ENCODE measurements at regions not wholly inside any gene's neighbourhood (a gene's known extent, or its start where the extent isn't known, plus 50 kb on each side); places are given as distances from the start of the nearest gene placed in this dataset.

DNA sequence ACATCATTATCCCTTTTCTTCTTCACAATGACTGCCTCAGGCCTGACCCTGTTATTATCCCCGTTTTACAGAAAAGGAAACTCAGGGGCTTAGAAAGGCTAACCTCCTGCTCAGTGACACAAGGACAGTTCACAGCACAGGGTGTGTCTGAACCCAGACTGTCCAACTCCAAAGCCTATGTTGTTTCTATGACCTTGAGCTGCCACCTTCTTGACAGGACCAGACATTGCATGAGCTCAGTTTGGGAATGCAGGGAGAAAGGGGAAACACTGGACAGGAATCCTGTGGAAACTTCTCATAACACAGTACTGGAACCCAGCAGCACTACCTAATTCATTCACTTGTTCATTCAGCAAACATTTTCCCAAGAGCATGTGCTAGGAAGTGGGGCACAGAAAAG is 472.8 kb downstream of the CDK5RAP2 start:
- no peak for DNase-seq

DNA sequence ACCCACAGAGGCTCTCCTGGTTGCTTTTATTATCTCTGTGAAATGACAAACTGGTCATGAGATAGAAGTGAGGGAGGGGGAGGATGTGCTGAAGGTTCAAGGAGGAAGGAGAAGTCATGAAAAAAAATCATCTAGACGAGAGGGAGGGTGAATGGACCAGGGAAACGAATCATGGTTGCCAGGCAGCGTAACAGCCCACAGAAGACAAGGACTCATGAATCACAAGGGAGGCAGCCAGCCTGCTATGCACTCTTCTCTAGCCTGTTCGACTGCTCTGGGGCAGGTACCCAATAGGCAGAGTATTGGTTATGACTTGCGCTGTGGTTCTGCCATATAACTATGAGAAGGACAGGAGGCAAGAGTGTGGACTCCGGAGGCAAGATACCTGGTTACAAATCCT is 475.2 kb downstream of the CDK5RAP2 start:
- no peak for DNase-seq

DNA sequence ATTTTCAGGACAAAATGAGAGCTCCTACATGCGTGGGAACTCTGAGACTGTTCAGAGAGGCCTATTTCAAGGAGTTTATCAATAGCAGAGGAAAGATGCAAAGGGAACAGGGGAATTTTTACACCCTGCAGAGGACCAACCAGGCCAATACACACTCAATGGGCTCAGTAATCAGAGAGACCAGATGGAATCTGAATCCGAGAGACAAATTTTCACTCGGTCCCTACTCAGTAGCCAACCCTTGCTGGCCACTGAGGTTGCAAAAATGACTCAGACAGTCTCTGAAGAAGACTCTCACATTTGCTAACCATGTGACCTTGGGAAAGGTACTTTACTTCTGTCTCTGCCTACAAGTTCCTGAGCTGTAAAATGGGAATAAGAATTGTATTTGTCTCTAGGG is 479.4 kb downstream of the CDK5RAP2 start:
- no peak for DNase-seq

DNA sequence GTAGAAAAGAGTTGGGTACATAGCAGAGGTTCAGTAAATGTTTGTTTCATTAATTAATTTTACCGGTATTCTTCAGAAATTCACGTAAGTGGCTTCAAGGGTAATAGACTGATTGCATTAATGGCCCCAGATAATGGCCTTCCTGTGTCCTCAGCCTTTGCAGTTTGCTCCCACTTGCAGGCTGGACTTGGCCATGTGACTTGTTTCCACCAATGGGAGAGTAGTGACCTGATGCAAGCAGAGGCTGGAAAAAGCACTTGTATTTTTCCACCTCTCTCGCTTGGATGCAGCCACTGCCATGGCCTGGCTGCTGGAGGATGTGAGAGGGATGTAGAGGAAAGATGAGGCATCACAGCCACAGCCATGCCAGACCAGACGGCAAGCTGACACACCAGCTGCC is 480.9 kb downstream of the CDK5RAP2 start:
- DNase-seq: no peak

DNA sequence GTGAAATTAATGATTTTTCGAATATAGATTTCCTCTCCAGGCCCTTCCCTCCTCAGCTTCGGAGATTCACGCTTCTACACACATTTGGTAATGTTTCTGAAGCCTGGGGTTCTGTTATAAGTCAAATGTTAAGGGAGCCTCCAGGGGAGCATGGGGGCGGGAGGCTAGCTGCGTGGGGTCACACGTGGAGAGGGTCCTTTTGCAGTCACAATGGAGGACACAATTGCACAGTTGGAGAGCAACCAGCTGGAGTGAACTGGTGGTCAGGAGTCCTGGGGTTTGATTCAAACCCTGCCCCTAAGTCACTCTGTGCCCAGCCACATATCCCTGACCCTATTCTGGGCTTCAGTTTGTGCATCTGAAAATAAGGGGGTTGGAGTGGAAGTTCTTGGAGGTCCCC is 481.4 kb downstream of the CDK5RAP2 start:
- DNase-seq: no peak

DNA sequence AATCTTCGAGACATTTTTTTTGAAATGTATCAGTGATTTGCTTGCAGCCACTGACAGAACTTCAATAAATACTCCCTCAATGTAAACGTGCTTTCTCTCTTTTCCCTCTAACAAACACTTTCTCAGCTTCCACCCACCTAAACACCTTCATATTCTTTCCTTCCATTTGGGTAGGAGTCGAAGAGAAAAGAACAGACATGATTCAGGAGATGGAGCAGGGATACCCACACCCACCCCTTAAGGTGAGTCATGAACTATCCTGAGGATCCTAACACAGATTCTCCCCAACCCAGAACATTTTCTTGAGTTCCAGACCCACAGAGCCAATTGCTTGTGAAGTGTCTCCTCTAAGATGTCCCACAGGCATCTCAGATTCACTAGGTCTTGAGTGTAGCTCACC is 488.8 kb downstream of the CDK5RAP2 start:
- DNase-seq: no peak

DNA sequence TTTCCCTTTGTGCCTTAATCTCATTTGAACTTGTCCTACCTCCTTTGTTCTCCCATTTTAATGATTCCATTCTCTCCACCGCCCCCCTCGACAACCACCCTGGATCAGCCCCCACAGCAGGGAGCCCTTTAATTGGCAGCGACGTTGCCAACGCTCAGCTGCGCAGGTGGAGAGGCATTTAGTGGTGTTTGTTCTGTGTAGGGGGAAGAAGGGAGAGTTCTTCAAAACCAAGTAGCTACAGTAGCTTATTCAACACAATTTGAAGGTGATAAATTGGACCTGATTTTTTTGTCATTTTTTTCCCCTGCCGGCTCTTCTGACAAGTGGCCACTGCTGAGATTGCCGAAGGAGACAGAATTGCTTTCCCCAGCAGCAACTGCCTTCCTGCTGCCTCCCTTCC is 499.1 kb downstream of the CDK5RAP2 start:
- no peak for DNase-seq

DNA sequence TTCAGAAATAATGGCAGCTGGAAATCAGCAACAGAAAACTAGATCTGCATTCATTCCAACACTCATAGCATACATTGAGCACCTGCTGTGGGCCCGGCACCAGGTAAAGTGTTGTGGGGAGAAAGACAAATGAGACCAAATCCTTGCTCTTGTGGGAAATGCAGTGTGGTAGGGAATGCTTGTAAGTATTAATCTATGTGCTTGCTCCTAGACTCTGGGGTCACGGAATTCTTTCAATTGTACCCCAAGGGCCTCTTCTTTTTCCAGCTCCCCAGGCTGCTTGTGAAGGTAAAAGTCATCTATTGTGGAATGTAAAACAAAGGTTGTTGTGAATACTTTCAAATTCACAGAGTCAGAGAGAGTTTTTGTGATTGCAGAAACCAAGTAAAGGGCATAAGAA is 501.9 kb downstream of the CDK5RAP2 start:
- no peak for DNase-seq

DNA sequence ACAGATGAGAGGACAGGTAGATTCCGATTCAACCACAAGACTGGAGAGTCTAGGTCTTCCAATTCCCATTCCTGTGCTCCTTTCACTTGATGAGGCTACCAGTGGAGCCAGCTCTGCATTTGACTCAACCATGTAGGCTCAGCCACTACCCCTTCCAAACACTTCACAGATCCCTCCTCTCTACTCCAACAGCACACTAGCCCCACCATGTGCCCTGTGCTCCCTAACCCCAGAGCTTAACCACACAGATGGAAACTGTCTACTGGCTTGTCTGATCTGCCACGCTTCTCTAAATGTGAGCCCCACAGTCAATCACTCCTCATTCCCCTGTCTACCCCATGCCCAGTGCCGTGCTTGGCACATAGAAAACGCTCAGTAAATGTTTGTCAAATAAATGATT is 508.2 kb downstream of the CDK5RAP2 start:
- DNase-seq: no peak

DNA sequence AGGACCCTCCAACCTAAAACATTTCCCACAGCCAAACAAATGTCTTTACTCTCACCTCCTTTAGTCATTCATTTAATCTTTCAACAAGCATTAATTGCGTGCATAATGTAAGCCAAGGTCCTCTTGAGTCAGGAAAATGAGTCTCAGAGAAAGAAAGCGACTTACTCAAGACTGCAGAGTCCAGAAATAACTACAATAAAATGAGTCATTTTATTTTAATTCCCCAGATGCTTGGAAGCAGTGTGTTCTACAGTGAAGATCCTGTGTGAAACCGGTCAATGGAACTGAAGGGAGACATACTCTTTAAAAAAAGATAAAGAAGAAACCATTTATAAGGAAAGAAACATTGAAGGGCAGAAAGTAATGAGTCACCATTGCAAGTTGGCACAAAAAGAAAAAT is 513.7 kb downstream of the CDK5RAP2 start:
- DNase-seq: no peak

DNA sequence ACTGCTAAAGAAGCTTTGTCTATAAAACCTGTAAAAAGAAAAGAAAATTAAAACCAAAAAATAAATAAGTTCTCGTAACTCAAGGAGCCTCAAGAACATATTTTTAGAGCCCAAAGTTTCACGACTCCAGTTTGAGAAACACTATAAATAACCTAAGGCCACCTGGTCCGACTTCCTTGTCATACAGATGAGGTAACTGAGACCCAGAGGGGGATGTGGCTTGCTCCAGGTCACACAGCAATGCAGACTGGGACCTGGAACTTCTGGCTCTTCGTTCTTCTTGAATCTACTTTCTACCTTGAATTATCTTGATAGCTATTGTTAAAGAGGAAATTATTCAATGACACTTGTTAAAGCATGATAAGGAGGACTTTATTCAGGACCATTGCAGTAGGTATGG is 514.8 kb downstream of the CDK5RAP2 start:
- no peak for DNase-seq

DNA sequence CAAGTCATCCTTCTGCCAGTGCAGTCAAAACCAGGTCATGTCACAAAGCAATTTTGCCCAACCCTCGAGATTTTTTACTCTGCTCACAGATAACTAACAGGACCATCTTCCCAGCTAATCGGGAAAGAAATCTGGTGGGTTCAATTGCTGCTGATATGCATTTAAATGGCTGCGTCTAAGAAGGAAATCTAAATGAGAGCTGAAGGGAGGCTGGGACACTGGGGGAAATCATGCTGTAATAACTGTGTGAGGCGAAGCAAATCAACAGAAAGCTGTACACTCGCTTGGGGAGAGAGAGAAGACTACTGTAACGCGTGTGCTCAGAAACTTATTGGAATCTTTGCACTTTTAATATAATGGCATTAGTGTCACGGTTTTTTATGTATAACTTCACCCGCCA is 535.0 kb downstream of the CDK5RAP2 start:
- DNase-seq: no peak

DNA sequence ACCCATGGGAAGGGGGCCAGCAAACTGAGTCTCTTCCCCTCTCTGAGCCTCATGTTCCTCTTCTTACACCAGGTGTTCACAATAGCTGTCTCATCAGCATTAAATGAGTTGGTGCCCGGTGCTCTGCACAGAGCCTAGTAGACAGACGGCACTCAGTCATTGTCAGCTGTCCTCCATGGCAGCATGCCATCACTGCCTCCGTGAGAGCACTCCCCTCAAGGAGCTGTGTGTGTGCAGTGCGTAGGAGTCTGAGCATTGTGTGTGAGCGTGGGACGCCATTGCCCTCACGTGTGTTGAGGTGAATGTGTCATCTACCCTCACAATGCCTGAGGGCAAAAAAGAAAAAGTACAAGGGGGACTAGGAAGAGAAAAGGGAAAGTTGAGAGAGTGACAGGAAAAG is 536.5 kb downstream of the CDK5RAP2 start:
- no peak for DNase-seq

DNA sequence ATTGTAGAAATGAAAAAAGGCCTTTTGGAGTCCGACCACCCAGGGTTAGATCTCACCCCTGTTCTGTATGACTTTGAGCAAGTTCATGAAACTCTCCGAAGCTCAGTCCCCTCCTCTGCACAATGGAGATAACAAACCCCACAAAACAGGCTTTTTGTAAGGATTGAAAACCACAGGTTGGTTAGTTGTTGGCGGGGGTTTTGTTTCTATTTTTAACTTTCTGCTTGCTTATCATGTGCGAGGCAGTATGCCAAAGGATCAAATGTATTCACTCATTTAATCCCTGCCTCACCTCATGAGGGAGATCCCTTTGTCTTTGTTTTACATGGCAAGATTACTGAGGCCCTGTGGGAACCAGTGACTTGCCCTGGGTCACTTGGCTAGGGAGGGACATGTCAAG is 539.1 kb downstream of the CDK5RAP2 start:
- no peak for DNase-seq

DNA sequence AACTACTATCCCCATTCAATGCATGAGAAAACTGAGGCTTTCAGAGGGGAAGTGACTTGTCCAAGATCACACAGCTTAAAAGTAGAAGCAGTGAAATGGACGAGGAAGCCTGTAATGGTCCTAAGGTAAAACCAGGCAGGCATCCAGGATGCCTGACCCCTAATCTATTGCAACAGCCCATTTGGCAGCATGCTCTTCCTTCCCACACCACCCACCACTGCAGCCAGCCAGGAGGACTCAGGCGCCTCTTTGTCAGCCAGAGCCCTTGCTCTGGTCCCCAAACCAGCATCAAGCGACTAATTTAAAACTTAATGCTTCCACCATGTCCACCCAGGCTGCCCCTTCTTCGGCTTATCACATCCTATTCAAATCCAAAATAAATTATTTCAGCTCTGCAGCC is 541.6 kb downstream of the CDK5RAP2 start:
- no peak for DNase-seq

DNA sequence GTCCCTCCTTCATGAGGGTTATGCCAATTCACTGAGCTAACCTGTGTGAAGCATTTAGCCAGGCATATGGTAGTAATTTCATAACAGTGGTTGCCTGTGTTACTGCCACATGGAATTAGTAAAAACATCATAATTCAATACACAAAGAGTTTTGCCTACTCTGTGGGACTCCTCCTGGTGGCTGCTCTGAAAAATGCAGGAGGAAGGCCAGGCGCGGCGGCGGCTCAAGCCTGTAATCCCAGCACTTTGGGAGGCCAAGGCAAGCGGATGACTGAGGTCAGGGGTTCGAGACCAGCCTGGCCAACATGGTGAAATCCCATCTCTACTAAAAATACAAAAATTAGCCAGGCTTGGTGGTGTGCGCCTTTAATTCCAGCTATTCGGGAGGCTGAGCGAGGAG is 547.3 kb downstream of the CDK5RAP2 start:
- no peak for DNase-seq

DNA sequence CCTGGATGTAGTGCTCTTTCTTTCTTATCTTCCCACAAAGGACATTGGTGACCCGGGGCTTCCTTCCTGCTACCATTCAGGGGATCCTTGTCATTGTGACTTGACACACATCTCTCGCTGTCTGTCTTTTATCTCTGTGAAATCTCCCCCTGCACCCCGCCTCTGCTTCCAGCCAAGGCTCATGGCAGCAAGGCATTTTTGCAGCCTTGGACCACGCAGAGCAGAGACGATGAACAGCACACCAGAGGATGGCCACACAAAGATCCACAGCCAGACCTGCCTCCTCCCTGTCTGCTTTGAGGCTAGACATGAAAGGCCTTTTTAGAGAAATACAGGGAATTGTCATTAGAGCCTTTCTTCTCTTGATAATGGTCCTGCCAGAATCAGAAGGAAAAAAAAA is 549.1 kb downstream of the CDK5RAP2 start:
- no peak for DNase-seq

DNA sequence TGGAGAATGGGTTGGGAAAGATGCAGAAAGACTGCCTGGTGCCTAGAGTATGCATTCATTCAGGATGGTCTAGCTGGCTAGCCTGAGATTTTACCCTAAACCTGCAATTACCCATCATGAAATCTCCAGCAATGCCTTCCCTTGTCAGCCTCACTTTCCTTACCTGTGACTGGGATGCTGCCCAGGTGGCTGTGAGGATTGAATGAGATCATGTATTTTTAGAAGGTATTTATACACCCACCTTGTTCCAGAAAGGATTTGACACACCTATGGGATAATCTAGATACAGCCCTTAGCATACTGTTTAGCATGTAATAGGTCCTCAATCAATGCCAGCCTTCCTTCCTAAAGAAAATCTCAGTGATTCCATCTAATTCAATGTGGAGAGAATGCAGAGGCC is 561.4 kb downstream of the CDK5RAP2 start:
- DNase-seq: no peak

DNA sequence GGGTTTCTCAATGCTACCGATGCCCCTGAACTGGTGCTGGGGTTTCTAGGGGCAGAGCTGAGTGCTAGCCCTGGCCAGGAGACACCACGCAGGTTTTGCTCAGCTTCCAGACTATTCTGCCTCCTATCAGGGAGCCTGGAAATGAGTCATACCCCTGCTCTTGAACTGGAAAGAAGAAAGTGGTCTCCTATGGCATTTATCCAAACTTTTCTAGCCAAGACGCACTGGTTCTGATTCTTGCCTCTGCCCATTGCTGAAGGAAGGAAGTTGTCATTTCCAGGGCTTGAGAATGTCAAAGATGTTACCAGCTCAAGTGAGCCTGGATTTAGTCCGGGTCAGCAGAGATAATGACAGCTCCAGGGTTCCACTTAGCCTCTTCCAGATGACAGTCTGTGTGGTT is 561.9 kb downstream of the CDK5RAP2 start:
- DNase-seq: no peak

DNA sequence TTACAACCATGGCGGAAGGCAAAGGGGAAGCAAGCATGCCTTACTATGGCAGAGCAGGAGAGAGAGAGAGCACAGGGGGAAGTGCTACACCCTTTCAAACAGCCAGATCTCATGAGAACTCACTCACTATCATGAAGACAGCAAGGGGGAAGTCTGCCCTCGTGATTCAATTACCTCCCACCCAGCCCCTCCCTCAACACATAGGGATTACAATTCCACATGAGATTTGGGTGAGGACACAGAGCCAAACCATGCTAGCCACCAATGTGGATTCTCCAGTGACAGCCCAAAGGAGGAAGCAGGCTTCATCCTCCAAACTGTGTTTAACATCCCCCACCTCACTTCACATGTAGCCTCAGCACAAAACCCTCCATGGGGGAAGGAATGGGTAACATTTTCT is 563.7 kb downstream of the CDK5RAP2 start:
- DNase-seq: no peak

DNA sequence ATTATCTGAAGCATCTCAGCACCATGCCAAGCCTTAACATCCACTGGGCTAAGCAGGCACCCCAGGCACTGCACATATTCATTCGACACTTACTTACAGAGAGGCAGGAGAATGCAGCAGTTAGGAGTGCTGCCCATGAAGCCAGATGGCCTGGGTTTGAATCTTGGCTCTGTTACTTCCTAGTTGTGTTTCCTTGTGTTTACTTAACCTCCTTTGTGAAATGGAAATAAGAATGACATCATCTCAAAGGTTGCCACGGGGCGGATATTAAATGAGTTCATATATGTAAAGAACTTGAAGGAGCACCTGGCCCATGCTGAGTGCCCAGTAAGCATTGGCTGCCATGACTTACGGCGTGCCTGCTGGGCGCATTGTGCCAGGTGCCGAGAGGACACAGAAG is 565.2 kb downstream of the CDK5RAP2 start:
- no peak for DNase-seq

DNA sequence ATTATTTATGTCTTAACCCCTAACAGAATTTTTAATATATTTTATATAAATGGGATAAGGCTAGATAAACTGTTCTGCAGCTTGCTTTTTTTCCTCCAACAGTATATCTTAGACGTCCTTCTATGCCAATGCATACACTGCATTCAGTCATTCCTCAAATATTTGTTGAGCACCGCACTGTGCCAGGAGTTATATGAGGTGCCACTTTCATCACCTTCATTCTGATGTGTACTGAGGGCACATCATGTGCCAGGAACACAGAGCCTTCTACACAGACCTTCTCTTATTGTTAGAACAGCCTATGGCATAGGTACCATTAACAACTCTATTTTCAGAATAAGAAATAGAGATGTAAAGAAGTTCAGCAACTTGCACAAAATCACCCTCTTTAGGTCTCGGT is 570.1 kb downstream of the CDK5RAP2 start:
- DNase-seq: no peak

DNA sequence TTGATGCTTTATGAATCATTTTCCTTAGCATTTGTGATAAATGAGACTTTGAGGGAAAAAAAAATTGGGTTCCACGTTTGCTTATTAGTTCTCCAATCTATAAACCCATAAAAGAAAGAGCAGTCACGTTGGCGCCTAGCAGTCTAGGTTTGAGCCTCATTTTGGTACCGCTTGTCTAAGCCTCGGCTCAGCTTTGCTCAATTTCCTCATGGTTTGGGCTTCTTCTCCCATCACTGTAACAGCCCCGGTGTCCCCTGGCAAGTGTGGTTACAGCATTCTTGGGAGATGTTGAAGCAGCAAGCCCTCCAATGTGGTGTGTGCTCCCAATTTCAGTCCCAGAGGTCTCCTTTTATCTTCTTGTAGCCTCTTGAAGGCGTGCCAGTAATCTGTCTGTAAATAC is 578.4 kb downstream of the CDK5RAP2 start:
- DNase-seq: no peak

DNA sequence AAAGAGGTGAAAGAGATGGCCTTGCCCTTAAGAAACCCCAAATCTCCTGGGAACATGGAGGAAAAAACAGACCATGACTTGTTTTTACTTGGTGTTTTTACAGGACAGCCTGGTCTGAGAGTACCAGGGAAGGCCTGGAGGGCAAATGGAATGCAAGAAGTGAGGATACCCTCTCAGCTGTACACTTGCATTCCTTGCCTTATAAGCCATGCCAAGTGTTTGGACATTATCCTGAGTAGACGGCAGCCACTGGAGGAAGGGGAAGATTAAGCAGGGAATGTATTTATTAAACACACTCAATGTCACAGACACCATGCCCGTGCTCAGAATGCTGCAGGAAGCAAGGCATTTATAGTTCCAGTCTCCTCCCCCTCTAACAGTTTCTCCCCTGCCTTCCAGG is 581.4 kb downstream of the CDK5RAP2 start:
- DNase-seq: no peak

DNA sequence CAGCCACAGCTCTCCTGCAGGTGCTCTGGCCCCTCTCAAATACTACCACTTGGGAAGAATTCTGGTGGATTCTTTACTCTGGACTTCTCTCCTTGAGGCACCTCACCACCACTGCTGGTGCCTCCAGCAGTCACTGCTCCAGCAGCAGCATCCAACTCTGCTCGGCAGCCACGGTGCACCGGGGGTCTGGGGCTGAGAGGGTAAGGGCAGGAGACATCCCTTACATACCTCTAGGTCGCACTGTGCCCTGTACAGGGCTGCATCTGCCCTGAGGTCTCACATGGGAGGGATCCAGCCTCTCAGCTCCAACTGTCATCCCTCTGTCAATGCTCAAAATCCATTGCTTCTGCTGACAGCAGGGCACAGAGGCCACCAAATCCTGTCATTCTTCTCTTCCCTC is 588.2 kb downstream of the CDK5RAP2 start:
- DNase-seq: no peak

DNA sequence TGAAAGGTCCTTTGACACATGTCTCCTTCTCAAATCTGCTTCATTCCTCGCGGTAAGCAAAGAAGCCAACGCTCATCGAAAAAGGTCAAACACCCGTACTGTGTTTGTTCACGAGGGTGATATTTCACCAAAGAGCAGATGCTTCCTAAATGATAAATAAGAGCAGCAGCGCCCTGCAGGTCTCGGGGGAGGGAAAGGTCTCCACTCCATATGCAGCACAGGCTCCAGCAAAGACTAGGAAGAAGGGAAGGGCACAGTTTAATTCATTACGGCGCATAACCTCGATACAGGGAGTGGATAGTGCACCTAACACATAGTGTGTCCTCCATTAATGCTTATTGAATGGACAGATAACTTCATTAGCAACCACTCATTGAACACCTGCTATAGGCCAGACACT is 593.3 kb downstream of the CDK5RAP2 start:
- DNase-seq: no peak

DNA sequence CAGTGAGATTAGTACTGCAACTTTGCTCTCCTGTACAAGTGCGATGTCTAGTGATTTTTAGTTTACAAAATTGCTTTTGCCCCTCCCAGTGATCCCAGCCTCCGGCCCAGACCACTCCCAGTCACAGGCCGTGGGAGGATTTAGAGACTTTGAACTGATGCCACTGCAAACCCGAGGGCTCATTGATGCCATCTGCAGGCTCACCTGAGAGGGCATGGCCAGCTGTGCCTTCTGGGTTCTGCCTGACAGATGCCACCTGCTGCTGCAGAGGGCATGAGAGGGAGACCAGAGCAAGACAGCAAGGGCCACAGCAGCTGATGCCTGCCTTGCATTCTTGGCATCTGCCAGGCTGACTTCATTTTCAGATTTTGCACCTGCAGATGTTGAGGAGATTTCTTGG is 593.8 kb downstream of the CDK5RAP2 start:
- no peak for DNase-seq

All from CD4-positive, alpha-beta T cell treated with Interferon gamma for 1 hour (primary cell).